ENCODE measurements at regions not wholly inside any gene's neighbourhood (a gene's known extent, or its start where the extent isn't known, plus 50 kb on each side); places are given as distances from the start of the nearest gene placed in this dataset.

DNA sequence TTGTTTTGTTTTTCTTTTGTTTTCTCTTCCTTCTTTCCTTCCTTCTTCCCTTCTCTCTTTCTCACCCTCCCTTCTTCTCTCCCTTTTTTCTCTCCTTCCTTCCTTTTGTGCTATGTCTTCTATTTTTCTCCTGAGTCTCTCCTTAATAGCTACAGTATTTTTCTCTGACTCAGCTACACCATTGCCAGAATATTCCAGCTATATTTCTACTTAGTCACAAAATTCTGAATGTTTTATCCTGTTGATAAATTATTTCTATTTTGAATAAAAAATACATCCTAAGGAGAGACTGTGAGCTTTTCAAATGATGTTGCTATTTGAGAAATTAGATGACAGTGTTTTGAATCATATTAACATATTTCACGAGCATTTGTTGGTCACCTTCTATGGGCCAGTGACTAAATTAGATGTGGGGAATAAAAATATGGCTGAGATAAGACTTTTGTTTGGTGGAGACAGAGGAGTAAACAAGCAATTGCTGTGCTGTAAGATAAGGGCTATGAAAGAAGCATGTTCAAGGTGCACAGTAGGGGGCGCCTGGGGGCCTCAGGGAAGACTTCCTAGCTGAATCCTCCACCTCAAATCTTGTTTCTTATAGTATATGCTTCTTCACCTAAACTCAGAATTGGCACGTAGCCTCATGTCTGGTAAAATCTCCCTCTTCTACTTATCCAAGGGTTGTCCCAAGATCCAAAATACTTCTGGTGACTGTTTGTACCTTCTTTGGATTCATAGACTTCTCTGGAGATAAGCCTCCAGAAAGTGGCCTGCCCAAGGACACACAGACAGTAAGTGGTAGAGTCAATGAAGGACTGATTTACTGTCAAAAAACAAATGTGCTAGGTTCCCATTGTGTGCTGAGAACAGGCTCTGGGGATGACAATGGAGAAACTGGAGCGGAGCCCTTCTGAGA is 115.5 kb upstream of the CREB5 start:
- peak; percentile 3 for DNase-seq

DNA sequence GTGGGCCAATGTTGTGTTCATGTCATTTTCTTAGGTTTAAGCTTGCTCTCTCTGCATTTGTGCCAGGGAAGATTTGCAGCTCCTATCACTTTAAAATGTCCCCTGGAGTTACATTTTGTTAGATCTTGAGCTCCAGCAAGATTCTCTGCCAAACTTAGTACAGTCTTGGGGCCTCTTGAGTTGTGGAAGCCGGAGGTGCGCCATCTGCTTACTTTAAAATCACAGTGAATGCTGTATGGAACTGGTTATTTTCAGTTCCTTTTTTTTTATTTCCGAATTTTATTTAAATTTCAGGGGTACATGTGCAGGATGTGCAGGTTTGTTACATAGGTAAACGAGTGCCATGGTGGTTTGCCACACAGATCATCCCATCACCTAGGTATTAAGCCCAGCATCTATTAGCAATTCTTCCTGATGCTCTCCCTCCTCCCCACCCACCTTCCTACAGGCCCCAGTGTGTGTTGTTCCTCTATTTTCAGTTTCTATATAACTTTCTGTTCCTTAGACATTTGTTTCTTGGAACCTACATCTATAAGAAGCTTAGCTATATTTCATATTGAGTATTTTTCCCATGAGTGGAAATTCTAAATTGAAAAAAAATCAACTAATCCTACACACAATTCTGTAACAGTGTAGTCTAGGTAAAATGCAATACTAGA is 114.4 kb upstream of the CREB5 start:
- no peak for DNase-seq

- DNase-seq: no peak
These were observed 113.3 kb upstream of the CREB5 start for GRCh38 chr7:28298870-28299518.

- DNase-seq: no peak
These were observed 112.8 kb upstream of the CREB5 start for GRCh38 chr7:28299556-28299955.

DNA sequence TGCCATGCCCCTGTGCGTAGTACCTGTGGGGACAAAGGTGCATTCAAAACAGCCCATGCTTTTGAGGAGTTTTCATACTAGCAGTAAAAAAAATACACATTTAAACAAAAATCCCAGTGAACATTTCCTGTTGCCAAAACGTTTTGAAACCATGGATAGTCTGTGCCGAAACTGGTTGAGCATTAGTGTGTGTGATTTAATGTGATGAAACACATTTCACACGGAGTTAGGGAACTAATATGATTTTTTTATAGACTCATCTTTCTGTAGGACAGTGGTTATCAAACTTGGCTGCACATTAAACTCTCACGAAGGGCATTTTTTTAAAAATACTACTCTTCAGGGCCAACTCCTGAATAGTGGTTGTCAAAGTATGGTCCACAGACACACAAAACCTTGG is 111.8 kb upstream of the CREB5 start:
- DNase-seq: no peak

DNA sequence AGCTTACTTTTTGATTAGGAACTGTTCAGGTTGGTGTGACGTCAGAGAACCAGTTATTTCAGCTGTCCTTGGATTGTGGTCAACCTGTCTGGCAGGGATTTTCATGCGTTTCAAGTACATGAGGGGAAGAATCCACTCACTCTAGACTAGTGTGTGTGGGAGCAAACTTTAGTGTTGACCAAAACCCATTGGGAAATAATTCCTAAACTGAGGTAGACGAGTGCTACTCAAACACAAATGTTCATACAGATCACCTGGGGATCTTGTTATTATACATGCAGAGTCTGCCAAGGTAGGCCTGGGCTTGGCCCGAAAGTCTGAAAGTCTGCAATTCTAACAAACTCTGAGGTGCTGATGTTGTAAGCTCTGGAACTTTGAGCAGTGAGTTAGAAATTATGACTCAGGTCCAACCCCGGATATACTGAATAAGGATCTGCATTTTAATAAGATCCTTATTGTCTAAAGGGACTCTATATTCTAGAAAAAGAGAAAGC is 111.1 kb upstream of the CREB5 start:
- DNase-seq: no peak

GRCh38 chr7:28304290-28304689 is 108.0 kb upstream of the CREB5 start:
- DNase-seq: no peak

GRCh38 chr7:28309704-28310459 is 102.4 kb upstream of the CREB5 start:
- DNase-seq: no peak

GRCh38 chr7:28310460-28310848 is 101.9 kb upstream of the CREB5 start:
- DNase-seq: no peak

DNA sequence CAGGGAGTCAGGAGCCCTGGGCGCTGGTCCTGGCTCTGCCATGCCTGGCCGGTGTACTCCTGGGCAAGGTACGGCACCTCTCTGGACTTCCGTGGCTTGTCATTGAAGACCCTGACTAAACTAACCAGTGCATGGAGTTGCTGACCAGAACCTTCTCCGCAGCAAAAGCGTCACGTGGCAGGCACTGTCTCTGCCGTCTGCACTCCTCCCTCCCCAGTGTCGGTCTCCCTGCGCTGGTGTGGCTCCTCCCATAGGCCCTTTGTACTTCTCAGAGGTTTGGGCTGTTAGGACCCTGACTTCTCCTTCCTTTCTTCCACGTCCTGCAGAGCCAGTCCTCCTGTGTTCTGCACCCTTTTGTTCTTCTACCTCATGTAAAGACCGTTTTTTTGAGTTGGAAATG is 100.6 kb upstream of the CREB5 start:
- DNase-seq: no peak

GRCh38 chr7:28312948-28313347 is 99.4 kb upstream of the CREB5 start:
- no peak for DNase-seq

DNA sequence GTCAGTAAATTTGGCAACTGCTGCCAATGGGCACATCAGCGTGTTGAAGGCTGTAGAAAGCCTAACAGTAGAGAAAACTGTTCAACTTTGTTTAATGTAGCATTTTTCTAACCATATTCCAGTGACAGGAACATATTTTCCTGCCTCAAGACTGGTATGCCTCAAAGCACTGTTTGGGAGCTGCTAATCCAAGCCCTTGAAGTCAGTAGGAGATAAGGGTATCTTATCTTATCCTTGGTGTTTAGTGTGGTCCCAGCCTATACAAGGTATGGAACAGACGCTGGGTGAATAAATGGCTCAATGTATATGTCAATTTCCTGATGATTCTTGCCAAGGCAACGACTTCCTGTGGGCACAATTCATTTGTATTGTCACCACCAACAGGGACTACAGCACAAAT is 97.5 kb upstream of the CREB5 start:
- no peak for DNase-seq

DNA sequence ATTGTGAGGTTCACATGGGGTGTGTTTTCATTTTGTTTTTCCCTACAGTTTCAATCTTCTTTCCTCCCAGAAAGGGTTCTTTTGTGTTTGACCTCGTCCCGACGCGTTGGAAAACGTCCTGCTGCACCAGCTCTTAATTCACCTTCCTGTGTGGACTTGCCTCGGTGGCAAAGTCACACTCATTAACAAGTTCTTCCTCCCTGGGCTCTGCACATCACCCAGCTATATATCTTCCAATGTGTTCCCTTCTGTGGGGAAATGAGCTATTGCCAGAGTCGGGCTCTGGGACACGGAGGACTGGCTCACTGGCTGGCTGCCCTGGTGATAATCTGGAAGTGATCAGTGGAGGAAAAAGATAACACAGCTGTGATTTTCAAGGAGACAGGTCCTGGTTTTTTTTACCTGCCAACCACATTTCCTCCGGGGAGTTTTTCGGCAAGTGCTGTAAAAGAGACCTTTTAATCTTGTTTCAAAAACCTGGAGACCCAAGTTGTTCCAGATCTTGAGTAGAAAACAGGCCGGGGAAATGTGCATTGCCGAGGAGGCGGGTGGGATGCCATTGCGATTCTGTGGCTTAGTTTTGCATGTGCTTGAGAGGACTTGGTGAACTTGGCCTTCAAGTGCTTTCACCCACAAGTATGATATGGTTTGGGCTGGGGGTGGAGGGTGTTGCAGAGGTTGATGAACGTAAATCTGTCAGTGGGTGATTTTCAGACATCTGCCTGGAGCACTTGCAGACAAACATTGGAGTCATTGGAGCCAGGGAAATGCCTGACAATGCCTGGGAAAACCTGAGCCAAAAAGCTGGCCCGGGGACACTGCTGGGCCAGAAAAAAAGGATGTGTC is 96.5 kb upstream of the CREB5 start:
- DNase-seq: no peak

DNA sequence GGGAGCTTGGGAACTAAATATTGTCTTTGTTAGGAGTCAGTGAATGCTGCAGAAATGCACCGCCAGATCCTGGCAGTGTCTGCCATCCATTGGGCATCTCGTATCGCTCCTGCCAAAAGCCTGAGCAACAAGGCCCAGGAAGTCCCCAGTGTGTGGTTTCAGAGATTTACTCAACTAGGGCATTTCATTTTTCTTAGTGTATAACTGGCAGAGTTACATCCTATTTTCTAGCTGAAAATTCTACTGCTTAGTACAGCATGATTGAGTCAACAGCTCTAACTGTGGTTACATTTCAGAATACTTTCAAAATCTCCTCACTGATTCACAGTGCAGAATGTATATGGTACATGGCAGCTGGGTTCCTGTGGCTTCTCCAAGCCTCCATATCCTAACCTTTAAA is 95.8 kb upstream of the CREB5 start:
- no peak for DNase-seq

DNA sequence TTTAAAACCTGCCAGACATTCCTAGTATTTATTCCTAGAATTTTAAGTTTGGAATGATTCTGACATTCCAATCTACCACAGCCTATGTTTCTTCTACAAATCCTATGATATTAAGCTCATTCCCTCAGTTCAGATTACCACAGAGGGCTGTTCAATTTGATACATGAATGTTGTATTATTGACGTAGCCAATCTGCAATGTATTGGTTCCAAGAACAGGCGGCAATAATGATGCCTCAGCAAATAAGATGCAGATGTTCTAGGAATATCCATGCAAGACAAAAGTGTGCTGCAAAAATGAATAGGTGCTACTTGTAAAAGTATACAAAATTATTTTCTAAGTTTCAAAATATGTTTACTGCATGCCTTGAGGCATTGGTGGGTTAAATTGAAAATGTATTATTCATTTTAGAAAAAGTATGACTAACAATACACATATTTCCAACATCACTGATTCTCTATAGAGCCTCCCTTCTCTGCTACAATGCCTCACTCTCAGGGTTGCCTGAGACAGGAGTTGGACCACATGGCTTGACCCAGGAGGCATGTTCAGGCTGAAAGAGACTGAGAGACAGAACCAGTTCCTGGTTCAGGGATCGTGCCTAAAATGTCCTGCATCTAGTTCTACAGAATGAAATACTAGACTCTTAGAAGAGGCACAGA is 94.1 kb upstream of the CREB5 start:
- DNase-seq: no peak

GRCh38 chr7:28323833-28324232 is 88.5 kb upstream of the CREB5 start:
- no peak for DNase-seq

DNA sequence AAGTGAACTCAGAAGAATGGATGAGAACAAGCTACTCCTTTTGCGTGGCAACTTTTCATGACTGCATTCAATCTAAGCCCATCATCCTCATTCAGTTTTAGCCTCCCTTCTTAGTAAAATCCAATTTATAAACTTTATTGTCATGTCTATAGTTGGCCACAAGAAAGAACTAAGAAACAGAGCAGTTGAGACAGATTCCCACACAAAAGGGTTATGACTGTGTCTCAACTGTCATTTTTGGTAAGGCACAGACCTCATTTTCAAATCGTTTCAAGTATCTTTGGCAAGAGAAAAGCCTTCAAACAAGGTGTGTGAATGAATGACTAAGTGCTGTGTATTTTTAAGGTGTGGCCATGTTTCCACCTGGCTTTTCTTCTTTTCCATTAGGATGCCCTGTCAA is 84.2 kb upstream of the CREB5 start:
- DNase-seq: no peak

DNA sequence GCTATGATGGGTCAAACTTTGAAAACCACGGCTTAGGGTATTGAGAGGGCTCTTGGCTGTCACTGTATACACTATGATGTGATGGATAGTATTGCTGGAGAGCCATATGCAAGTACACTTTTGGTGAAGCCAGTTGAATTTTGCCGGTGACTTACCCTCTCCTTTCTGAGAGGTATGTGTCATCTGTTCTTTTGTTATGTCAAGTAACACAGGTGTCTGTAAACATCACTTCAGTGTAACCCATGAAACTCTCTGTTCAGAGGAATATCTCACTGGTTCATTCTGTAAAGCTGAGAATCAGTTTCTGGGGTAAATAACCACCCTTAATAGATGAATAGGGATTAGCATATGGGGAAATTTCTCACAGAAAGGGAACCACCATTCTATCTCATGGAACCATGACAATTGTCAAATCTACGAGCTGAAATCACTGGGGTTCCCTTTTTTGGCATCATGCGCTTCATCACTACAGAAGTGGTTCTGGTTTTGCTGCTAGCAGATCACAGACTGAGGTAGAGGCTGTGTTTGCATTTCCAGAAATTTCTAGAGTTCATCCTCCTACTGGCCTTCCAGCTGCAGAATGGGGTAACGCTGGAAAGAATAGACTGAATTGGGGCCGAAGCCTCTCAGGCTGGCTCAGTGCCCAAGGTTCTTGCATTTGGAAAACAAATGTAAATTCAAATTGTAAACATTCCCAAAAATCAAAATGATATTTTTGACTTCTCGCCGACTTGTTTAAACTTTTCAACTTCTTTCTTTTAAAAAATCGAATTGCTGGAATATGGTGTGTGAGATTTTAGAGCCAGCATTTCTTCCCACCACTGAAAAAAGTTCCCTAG is 83.3 kb upstream of the CREB5 start:
- no peak for DNase-seq

- no peak for DNase-seq
These were observed 82.5 kb upstream of the CREB5 start for GRCh38 chr7:28329661-28330363.

All from DMS79 treated with DMSO at 0.1 percent for 48 hours (cell line).